Peyer's patch (tissue), 4 donors: ENCODE measurements at regions not wholly inside any gene's neighbourhood (a gene's known extent, or its start where the extent isn't known, plus 50 kb on each side); places are given as distances from the start of the nearest gene placed in this dataset.

Experiments
- DNase-seq, 3 donors: peaks; one replicate each; pipeline ENCODE4 v3.0.0-alpha.2; 2017 to 2019
- H3K27ac ChIP-seq, 4 donors: fragments of 200-600 bp; sonication (generic); one replicate each; pipeline ENCODE4 v1.5.1; 2016 to 2019
- H3K27me3 ChIP-seq, 2 donors: fragments of 200-600 bp; sonication (generic); one replicate each; pipeline ENCODE4 v1.5.1; 2019
- H3K36me3 ChIP-seq, 3 donors: fragments of 200-600 bp; sonication (generic); one replicate each; pipeline ENCODE4 v1.5.1; 2016 to 2019
- H3K4me1 ChIP-seq, 4 donors: fragments of 200-600 bp; sonication (generic); one replicate each; pipeline ENCODE4 v1.5.1; 2016 to 2019
- H3K4me3 ChIP-seq, 4 donors: fragments of 200-600 bp; sonication (generic); 1 replicate in 3 of 4; 2 replicates in 1 of 4; pipeline ENCODE4 v1.5.1; 2016 to 2019; ENCODE audit warnings: mild to moderate bottlenecking in 1 of 4
- H3K9me3 ChIP-seq, 4 donors: fragments of 200-600 bp; sonication (generic); one replicate each; pipeline ENCODE4 v1.5.1; 2016 to 2019; ENCODE audit warnings: mild to moderate bottlenecking in 1 of 4
- CTCF ChIP-seq, 6 experiments: fragments of 450-650 bp in 4 of 6; fragments of 200-600 bp in 2 of 6; sonication (generic) in 1 of 6; IDR thresholded peaks; one replicate each; pipeline ENCODE4 v1.5.1; 2017 to 2019; ENCODE audit warnings: antibody characterized with exemption in 6 of 6, mild to moderate bottlenecking in 3 of 6, moderate library complexity in 1 of 6
- POLR2A ChIP-seq, 2 donors: fragments of 450-650 bp; IDR thresholded peaks; one replicate each; pipeline ENCODE4 v1.5.1; 2017; ENCODE audit warnings: antibody characterized with exemption in 2 of 2, mild to moderate bottlenecking in 2 of 2, moderate library complexity in 2 of 2

GRCh38 chr2:11009891-11010290, 98.2 kb downstream of the KCNF1 start:
- no peak for TF ChIP-seq CTCF (IDR thresholded peaks at IDR 0.05)
- no peak for TF ChIP-seq POLR2A (IDR thresholded peaks at IDR 0.05)
- H3K27ac ChIP-seq = no peak overlapping the region
- H3K27me3 ChIP-seq = no peaks in the 10 kb centered on the region
- no peaks in the 10 kb centered on the region for H3K4me1 ChIP-seq
- no peak for DNase-seq
- H3K4me3 ChIP-seq = no peak overlapping the region
- H3K36me3 ChIP-seq = no peaks in the 10 kb centered on the region
- H3K9me3 ChIP-seq = no peaks in the 10 kb centered on the region

- no peak for DNase-seq
- no peak for TF ChIP-seq CTCF (IDR thresholded peaks at IDR 0.05)
- no peak for TF ChIP-seq POLR2A (IDR thresholded peaks at IDR 0.05)
- Histone ChIP-seq H3K27ac (no peak overlapping the region), H3K4me1 (no peaks in the 10 kb centered on the region), H3K27me3 (no peaks in the 10 kb centered on the region), H3K4me3 (no peak overlapping the region), H3K9me3 (no peaks in the 10 kb centered on the region), H3K36me3 (no peaks in the 10 kb centered on the region)
Observed at GRCh38 chr2:11011359-11011758, 99.6 kb downstream of the KCNF1 start.

- Histone ChIP-seq H3K9me3 (no peaks in the 10 kb centered on the region), H3K27me3 (no peaks in the 10 kb centered on the region), H3K4me3 (no peak overlapping the region), H3K27ac (no peak overlapping the region), H3K4me1 (no peaks in the 10 kb centered on the region), H3K36me3 (no peaks in the 10 kb centered on the region)
- no peak for DNase-seq
- TF ChIP-seq POLR2A (IDR thresholded peaks at IDR 0.05) = no peak
Observed at GRCh38 chr2:11012131-11012693, 100.5 kb downstream of the KCNF1 start.

- Histone ChIP-seq H3K36me3 (no peaks in the 10 kb centered on the region), H3K4me1 (no peaks in the 10 kb centered on the region), H3K4me3 (no peak overlapping the region), H3K9me3 (no peaks in the 10 kb centered on the region), H3K27ac (no peak overlapping the region), H3K27me3 (no peaks in the 10 kb centered on the region)
- no peak for DNase-seq
- TF ChIP-seq CTCF (IDR thresholded peaks at IDR 0.05) = no peak
- no peak for TF ChIP-seq POLR2A (IDR thresholded peaks at IDR 0.05)
Observed at GRCh38 chr2:11013196-11013595, 101.5 kb downstream of the KCNF1 start.

- Histone ChIP-seq H3K27me3 (no peaks in the 10 kb centered on the region), H3K36me3 (no peaks in the 10 kb centered on the region), H3K4me1 (no peaks in the 10 kb centered on the region), H3K4me3 (no peak overlapping the region), H3K27ac (no peak overlapping the region), H3K9me3 (no peaks in the 10 kb centered on the region)
- TF ChIP-seq POLR2A (IDR thresholded peaks at IDR 0.05) = no peak
- TF ChIP-seq CTCF (IDR thresholded peaks at IDR 0.05) = no peak
- DNase-seq = no peak
Observed at GRCh38 chr2:11014026-11014425, 102.3 kb downstream of the KCNF1 start.

- no peaks in the 10 kb centered on the region for H3K36me3 ChIP-seq
- no peaks in the 10 kb centered on the region for H3K9me3 ChIP-seq
- H3K27me3 ChIP-seq = no peaks in the 10 kb centered on the region
- no peak for TF ChIP-seq POLR2A (IDR thresholded peaks at IDR 0.05)
- no peak for TF ChIP-seq CTCF (IDR thresholded peaks at IDR 0.05)
- H3K4me3 ChIP-seq = no peak overlapping the region
- no peaks in the 10 kb centered on the region for H3K4me1 ChIP-seq
- H3K27ac ChIP-seq = no peak overlapping the region
- DNase-seq = no peak
Observed at GRCh38 chr2:11016735-11017388, 105.1 kb downstream of the KCNF1 start.
